ENCODE measurements at regions not wholly inside any gene's neighbourhood (a gene's known extent, or its start where the extent isn't known, plus 50 kb on each side); places are given as distances from the start of the nearest gene placed in this dataset.

- Mint-ChIP-seq H3K4me1 (ENCODE audit: unreplicated experiment) (no peaks in the 10 kb centered on the region), H3K9me3 (ENCODE audit: unreplicated experiment) (peaks cover 4% of the 10 kb centered on the region), H3K27ac (ENCODE audit: unreplicated experiment) (no peak overlapping the region), H3K27me3 (ENCODE audit: unreplicated experiment) (peaks cover 58% of the 10 kb centered on the region), H3K36me3 (ENCODE audit: unreplicated experiment) (no peaks in the 10 kb centered on the region), H3K4me3 (ENCODE audit: unreplicated experiment) (no peak overlapping the region)
- no peak for TF ChIP-seq CTCF (IDR thresholded peaks at IDR 0.05)
- peak; percentile 23 for DNase-seq (ENCODE audit: extremely low spot score, unreplicated experiment)
Measured at GRCh38 chr10:44326474-44327030, 58.3 kb downstream of the CXCL12 start.

- H3K9me3 Mint-ChIP-seq (ENCODE audit: unreplicated experiment), result peaks cover 4% of the 10 kb centered on the region
- no peak overlapping the region for H3K4me3 Mint-ChIP-seq (ENCODE audit: unreplicated experiment)
Measured at GRCh38 chr10:44325596-44326307, 59.1 kb downstream of the CXCL12 start.

GRCh38 chr10:44325157-44325556 lies 59.7 kb downstream of the CXCL12 start:
- Mint-ChIP-seq H3K4me1 (ENCODE audit: unreplicated experiment) (no peaks in the 10 kb centered on the region), H3K27me3 (ENCODE audit: unreplicated experiment) (peaks cover 55% of the 10 kb centered on the region), H3K36me3 (ENCODE audit: unreplicated experiment) (no peaks in the 10 kb centered on the region), H3K4me3 (ENCODE audit: unreplicated experiment) (no peak overlapping the region), H3K27ac (ENCODE audit: unreplicated experiment) (no peak overlapping the region), H3K9me3 (ENCODE audit: unreplicated experiment) (peaks cover 4% of the 10 kb centered on the region)
- peak; percentile 27 for DNase-seq (ENCODE audit: extremely low spot score, unreplicated experiment)
- no peak for TF ChIP-seq CTCF (IDR thresholded peaks at IDR 0.05)

More at GRCh38 chr10:44325596-44326307, 59.1 kb downstream of the CXCL12 start:
- no peak overlapping the region for H3K27ac Mint-ChIP-seq (ENCODE audit: unreplicated experiment)
- H3K36me3 Mint-ChIP-seq (ENCODE audit: unreplicated experiment), result no peaks in the 10 kb centered on the region
- DNase-seq (ENCODE audit: extremely low spot score, unreplicated experiment), result peak; percentile 44
- no peaks in the 10 kb centered on the region for H3K4me1 Mint-ChIP-seq (ENCODE audit: unreplicated experiment)
- no peak for TF ChIP-seq CTCF (IDR thresholded peaks at IDR 0.05)
- peaks cover 58% of the 10 kb centered on the region for H3K27me3 Mint-ChIP-seq (ENCODE audit: unreplicated experiment)

GRCh38 chr10:44323838-44324237 lies 61.1 kb downstream of the CXCL12 start:
- Mint-ChIP-seq H3K4me3 (ENCODE audit: unreplicated experiment) (no peak overlapping the region), H3K4me1 (ENCODE audit: unreplicated experiment) (no peaks in the 10 kb centered on the region), H3K27ac (ENCODE audit: unreplicated experiment) (no peak overlapping the region), H3K27me3 (ENCODE audit: unreplicated experiment) (peaks cover 55% of the 10 kb centered on the region), H3K9me3 (ENCODE audit: unreplicated experiment) (peaks cover 4% of the 10 kb centered on the region), H3K36me3 (ENCODE audit: unreplicated experiment) (no peaks in the 10 kb centered on the region)
- TF ChIP-seq CTCF (IDR thresholded peaks at IDR 0.05), result no peak
- DNase-seq (ENCODE audit: extremely low spot score, unreplicated experiment), result peak; percentile 51

- no peaks in the 10 kb centered on the region for H3K9me3 Mint-ChIP-seq (ENCODE audit: unreplicated experiment)
- H3K36me3 Mint-ChIP-seq (ENCODE audit: unreplicated experiment), result no peaks in the 10 kb centered on the region
- peaks cover 50% of the 10 kb centered on the region for H3K27me3 Mint-ChIP-seq (ENCODE audit: unreplicated experiment)
- TF ChIP-seq CTCF (IDR thresholded peaks at IDR 0.05), result no peak
- no peaks in the 10 kb centered on the region for H3K4me1 Mint-ChIP-seq (ENCODE audit: unreplicated experiment)
- no peak overlapping the region for H3K27ac Mint-ChIP-seq (ENCODE audit: unreplicated experiment)
- no peak overlapping the region for H3K4me3 Mint-ChIP-seq (ENCODE audit: unreplicated experiment)
- peak; percentile 30 for DNase-seq (ENCODE audit: extremely low spot score, unreplicated experiment)
Measured at GRCh38 chr10:44322137-44322536, 62.8 kb downstream of the CXCL12 start.

Measured in osteocyte (in vitro differentiated cells).